ENCODE measurements at regions not wholly inside any gene's neighbourhood (a gene's known extent, or its start where the extent isn't known, plus 50 kb on each side); places are given as distances from the start of the nearest gene placed in this dataset.

- TF ChIP-seq YY1 (IDR thresholded peaks at IDR 0.05; ENCODE audit: insufficient read depth, insufficient read length) (no peak), SUZ12 (IDR thresholded peaks at IDR 0.05; ENCODE audit: extremely low read depth, insufficient read depth, insufficient read length) (no peak), ZNF274 (IDR thresholded peaks at IDR 0.05; ENCODE audit: low read depth, low read length) (no peak)
Observed at GRCh38 chr11:129576652-129577051, 201.0 kb downstream of the BARX2 start.

All from NT2/D1 (cell line).